Fibroblast of the aortic adventitia (primary cell): ENCODE measurements at regions not wholly inside any gene's neighbourhood (a gene's known extent, or its start where the extent isn't known, plus 50 kb on each side); places are given as distances from the start of the nearest gene placed in this dataset.
A peak's percentile ranks its signal among the peaks of the same experiment; 100 is the strongest.

Source experiments
- DNase-seq: peaks from one replicate; pipeline ENCODE4 v3.0.0-alpha.2; 2010; ENCODE audit warnings: low read depth
- H3K4me3 ChIP-seq: 2 replicates; pipeline ENCODE4 v1.5.1; 2011; ENCODE audit warnings: low read depth, mild to moderate bottlenecking, control low read depth, low read length, moderate library complexity
- TF ChIP-seq, protein P1 (sequence below): IDR thresholded peaks from 2 replicates; pipeline ENCODE4 v1.5.1; 2011; ENCODE audit warnings: mild to moderate bottlenecking, low read length, control low read depth, inconsistent platforms; ENCODE audit not compliant: insufficient read depth

DNA sequence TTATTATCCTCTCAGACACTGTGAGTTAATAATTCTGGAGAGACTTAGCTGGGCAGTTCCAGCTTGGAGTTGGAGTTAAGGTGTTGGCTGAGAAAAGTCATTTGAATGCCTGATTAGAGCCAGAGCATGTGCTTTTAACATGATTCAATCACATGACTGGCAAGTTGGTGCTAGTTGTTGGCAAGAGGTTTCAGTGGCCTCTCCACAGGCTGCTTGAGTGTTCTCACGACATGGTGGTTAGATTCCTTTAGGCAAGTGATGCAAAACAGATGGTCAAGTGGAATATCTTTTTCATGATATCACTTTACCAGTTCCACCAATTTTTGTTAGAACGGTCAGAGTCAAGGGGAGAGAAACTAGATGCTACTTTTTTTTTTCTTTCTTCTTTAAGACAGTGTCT is 262.7 kb upstream of the FN1 start:
- H3K4me3 ChIP-seq: no peak overlapping the region
- peak; percentile 100 for DNase-seq
- TF ChIP-seq, protein P1, sequence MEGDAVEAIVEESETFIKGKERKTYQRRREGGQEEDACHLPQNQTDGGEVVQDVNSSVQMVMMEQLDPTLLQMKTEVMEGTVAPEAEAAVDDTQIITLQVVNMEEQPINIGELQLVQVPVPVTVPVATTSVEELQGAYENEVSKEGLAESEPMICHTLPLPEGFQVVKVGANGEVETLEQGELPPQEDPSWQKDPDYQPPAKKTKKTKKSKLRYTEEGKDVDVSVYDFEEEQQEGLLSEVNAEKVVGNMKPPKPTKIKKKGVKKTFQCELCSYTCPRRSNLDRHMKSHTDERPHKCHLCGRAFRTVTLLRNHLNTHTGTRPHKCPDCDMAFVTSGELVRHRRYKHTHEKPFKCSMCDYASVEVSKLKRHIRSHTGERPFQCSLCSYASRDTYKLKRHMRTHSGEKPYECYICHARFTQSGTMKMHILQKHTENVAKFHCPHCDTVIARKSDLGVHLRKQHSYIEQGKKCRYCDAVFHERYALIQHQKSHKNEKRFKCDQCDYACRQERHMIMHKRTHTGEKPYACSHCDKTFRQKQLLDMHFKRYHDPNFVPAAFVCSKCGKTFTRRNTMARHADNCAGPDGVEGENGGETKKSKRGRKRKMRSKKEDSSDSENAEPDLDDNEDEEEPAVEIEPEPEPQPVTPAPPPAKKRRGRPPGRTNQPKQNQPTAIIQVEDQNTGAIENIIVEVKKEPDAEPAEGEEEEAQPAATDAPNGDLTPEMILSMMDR: no peak

DNA sequence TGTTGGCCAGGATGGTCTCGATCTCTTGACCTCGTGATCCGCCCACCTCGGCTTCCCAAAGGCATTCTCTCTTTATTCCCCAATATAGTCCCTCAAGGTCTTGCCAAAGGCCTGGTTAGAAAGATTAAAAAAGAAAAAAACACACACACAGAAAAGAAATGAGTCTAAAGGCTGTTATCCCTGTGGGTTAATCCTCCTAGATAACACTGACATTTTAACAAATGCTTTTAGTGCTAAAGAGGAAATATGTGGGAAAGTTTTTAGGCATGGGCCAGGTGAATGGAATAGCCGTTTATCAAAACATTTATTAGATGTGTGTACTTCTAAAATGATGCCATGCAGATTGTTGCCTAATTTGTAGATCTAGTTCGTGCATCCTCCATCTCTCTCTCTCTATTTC is 261.6 kb upstream of the FN1 start:
- TF ChIP-seq, protein P1: no peak
- H3K4me3 ChIP-seq: no peak overlapping the region
- peak; percentile 65 for DNase-seq

DNA sequence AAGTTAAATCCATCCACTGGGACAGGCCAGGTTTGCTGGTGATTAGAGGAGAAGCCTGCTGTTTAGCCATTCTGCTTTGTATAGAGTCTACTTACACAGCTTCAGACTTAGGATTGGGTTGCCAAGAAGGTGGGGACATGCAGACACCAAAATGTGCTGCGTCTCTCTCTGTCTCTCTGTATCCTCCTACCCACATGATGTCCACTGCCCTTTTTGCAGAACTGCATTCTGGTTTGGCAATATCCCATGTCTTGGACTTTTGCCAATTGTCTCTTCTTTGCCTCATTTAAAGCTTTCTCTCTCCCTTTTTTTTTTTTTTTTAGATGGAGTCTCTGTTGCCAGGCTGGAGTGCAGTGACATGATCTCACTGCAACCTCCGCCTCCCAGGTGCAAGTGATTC is 261.1 kb upstream of the FN1 start:
- TF ChIP-seq, protein P1: no peak
- no peak for DNase-seq
- no peak overlapping the region for H3K4me3 ChIP-seq

DNA sequence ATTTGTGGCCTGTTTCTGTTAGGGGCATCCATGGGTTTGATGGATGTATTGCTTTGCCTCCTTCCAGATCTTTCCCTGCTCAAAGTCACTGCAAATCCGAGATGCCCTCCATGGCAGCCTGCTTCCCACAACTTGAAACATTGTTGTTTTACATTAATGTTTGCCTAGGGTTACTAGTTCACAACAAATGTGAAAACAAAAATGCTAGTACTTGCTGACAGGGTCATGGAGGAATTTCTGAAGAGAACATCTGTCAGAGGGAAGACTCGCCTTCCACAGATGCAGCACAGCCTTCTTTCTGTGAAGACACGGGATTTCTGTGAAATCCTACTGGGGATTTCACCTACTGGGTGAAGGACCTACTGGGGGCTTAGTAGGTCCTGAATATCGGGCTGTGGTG is 260.0 kb upstream of the FN1 start:
- TF ChIP-seq, protein P1: no peak
- DNase-seq: no peak
- no peak overlapping the region for H3K4me3 ChIP-seq

DNA sequence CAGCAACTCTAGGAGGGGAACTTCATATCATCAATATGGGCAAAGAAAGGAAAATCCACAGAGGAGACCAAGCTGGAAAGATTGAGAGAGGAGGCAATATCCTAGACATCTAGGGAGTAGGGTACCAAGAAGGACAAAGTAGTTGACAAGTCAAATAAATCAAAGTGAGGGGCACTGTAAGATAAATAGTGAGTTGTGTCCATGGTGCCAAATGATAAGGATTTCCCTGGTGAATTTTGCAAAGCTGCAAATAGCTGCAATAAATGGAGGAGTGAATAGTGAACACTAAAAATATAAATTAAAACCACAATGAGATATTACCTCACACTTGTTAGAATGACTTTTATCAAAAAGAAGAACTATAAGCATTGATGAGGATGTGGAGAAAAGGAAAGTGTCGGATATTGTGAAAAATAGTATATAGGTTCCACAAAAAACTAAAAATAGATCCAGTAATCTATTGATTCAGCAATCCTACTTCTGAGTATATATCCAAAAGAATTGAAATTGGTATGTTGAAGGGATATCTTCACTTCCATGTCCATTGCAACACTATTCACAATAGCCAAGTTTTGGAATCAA is 258.2 kb upstream of the FN1 start:
- no peak for DNase-seq
- no peak overlapping the region for H3K4me3 ChIP-seq
- TF ChIP-seq, protein P1: no peak

DNA sequence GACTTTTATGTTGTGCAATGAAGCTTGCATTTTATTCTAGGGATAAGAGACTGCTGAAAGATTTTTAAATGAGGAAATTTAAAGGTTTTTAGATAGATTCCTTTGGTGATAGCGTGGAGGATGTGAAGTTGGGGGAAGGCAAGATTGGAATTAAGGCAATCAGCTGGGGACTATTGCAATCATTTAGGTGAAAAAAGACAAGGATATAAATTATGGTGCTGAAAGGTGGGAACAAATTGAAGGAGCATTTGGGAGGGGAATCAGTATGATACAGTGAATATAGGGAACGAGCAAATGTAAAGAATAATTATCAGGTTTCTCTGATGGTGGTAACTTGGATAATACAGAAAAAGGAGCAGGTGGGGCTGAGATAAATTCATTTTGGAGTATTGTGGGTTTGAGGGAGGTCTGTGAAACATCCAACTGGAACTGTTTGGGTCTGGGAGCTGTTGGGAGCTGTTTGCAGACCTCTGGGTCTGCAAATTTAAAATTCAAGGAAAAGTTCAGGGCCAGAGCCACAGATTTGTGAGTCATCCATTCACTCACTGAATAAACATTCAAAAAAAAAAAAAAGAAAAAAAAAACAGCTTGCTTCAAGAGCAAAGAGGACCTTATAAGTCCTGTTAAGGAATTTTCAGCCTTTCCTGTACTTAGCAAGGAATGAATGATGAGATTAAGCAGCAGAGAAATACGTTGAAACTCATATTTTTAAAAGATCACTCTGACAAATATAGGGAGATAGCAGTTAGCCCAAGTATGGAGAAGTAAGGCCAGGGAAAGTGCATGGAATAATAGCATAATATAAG is 257.5 kb upstream of the FN1 start:
- TF ChIP-seq, protein P1: no peak
- H3K4me3 ChIP-seq: no peak overlapping the region
- DNase-seq: peak; percentile 93
